ENCODE measurements at regions not wholly inside any gene's neighbourhood (a gene's known extent, or its start where the extent isn't known, plus 50 kb on each side); places are given as distances from the start of the nearest gene placed in this dataset.

DNA sequence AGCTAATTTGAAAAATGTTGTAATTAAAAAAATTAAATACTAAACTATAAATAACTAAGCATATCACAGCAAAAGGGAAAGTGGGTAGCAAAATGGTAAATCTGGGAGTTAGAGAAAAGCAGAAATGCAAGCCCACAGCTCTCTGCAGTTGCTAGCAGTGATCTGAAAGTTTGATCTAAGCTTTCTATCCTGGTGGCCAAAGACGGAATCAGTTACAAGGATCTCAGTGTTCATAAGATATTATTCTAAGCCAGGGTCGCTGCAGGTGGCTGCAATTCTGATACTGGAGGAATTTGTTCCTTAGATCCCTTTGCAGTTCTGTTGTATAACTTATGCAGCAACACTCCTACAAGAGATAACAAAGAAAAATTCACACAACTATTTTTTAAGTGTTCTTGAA lies 363.7 kb downstream of the SETD4 start:
- whole genome bisulfite sequencing, 5 donors, result 49 to 59% (median 57%) methylated on average over 2 of the region's 2 CpGs
- no peak overlapping the region for H3K27ac ChIP-seq
- no peaks in the 10 kb centered on the region for H3K36me3 ChIP-seq
- TF ChIP-seq, protein P1, sequence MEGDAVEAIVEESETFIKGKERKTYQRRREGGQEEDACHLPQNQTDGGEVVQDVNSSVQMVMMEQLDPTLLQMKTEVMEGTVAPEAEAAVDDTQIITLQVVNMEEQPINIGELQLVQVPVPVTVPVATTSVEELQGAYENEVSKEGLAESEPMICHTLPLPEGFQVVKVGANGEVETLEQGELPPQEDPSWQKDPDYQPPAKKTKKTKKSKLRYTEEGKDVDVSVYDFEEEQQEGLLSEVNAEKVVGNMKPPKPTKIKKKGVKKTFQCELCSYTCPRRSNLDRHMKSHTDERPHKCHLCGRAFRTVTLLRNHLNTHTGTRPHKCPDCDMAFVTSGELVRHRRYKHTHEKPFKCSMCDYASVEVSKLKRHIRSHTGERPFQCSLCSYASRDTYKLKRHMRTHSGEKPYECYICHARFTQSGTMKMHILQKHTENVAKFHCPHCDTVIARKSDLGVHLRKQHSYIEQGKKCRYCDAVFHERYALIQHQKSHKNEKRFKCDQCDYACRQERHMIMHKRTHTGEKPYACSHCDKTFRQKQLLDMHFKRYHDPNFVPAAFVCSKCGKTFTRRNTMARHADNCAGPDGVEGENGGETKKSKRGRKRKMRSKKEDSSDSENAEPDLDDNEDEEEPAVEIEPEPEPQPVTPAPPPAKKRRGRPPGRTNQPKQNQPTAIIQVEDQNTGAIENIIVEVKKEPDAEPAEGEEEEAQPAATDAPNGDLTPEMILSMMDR (IDR thresholded peaks at IDR 0.05 in 8 of 11, conservative IDR thresholded peaks at IDR 0.05 in 3 of 11), result no peak
- no peak for TF ChIP-seq POLR2AphosphoS5 (IDR thresholded peaks at IDR 0.05)
- TF ChIP-seq POLR2A (IDR thresholded peaks at IDR 0.05), result no peak
- no peak for DNase-seq
- H3K4me1 ChIP-seq, result peaks cover 4 to 13% (median 6%) of the 10 kb centered on the region in 6 donors
- intact Hi-C loops (cut with DNase I; ENCODE audit: low total_unique reads), result no loop called here
- no peak overlapping the region for H3K4me3 ChIP-seq
- H3K9me3 ChIP-seq, result no peaks in the 10 kb centered on the region
- H3K27me3 ChIP-seq (replicated peaks in 1 of 7), result peaks cover 0 to 42% (median 0%) of the 10 kb centered on the region in 7 donors

DNA sequence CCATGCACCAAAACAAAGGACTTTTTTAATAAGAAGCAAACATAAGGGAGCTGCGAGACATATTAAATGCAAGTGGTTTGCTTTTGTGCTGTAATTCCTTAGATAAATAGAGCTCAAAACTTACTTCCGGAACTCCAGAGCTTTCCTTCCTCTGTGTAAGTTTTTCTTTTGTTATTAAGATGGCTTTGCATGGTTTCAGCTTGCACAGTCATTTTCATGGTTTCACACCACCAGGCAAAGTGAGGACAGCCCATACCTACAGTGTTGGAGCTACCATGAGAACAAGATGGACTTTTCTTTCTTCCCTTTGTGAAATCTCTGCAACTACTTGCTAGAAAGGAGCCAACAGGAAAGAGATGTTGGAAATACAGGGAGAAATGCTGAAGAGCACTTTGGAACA lies 368.0 kb downstream of the SETD4 start:
- 76 to 92% (median 89%) methylated on average over 2 of the region's 2 CpGs for WGBS, 5 donors
- TF ChIP-seq, protein P1 (IDR thresholded peaks at IDR 0.05 in 8 of 11, conservative IDR thresholded peaks at IDR 0.05 in 3 of 11), result no peak
- TF ChIP-seq POLR2AphosphoS5 (IDR thresholded peaks at IDR 0.05) (no peak), POLR2A (IDR thresholded peaks at IDR 0.05) (no peak)
- no peaks in the 10 kb centered on the region for H3K36me3 ChIP-seq
- no peak for DNase-seq
- H3K9me3 ChIP-seq, result peaks cover 0 to 4% (median 0%) of the 10 kb centered on the region in 8 donors
- intact Hi-C loops (cut with DNase I; ENCODE audit: low total_unique reads), result no loop called here
- peaks cover 0 to 49% (median 0%) of the 10 kb centered on the region in 7 donors for H3K27me3 ChIP-seq (replicated peaks in 1 of 7)
- H3K4me1 ChIP-seq, result peaks cover under 1 to 7% (median 3%) of the 10 kb centered on the region in 6 donors
- no peak overlapping the region for H3K4me3 ChIP-seq
- H3K27ac ChIP-seq, result no peak overlapping the region

DNA sequence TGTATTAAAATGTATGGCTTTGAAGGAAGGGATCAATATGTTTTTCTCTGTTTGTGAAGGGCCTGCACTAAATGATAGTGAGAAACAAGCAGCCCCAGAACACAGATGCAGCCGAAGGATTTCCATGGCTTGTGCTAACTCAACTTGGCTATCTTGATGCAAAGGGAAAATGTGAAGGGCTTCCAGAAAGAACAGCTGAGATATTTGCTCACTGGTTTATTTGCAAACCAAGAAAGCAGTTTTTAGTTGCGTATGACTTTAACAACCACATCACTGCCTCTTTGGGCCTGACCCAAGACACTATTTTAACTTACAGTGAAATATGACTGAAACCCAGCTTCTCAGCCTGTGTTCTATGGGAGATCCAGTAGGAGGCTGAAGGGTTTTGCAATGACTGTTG lies 369.9 kb downstream of the SETD4 start:
- Histone ChIP-seq H3K27ac (no peak overlapping the region), H3K4me3 (no peak overlapping the region), H3K4me1 (no peaks in the 10 kb centered on the region), H3K36me3 (no peaks in the 10 kb centered on the region), H3K27me3 (replicated peaks in 1 of 7) (peaks cover 0 to 51% (median 0%) of the 10 kb centered on the region in 7 donors), H3K9me3 (peaks cover 0 to 4% (median 0%) of the 10 kb centered on the region in 8 donors)
- DNase-seq, result no peak
- WGBS, 5 donors, result 84 to 97% (median 96%) methylated on average over 2 of the region's 2 CpGs
- intact Hi-C loops (cut with DNase I; ENCODE audit: low total_unique reads), result no loop called here
- TF ChIP-seq POLR2AphosphoS5 (IDR thresholded peaks at IDR 0.05) (no peak), POLR2A (IDR thresholded peaks at IDR 0.05) (no peak)
- TF ChIP-seq, protein P1 (IDR thresholded peaks at IDR 0.05 in 8 of 11, conservative IDR thresholded peaks at IDR 0.05 in 3 of 11), result no peak

DNA sequence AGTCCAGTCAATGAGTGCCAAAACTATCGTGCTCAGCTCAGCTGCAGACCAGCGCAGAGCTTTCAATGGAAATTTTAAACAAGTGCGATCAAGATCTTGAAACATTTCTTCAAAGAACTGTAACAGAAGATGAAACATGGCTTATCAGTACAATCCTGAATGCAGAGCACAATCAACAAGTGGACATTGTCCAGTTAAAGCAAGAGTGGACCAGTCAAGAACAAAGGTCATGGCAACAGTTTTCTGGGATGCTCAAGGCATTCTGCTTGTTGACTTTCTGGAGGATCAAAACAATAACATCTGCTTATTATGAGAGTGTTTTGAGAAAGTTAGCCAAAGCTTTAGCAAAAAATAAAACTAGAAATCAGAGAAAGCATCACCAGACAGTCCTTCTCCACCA lies 374.2 kb downstream of the SETD4 start:
- intact Hi-C loops (cut with DNase I; ENCODE audit: low total_unique reads), result no loop called here
- no peak for DNase-seq
- Histone ChIP-seq H3K4me1 (no peaks in the 10 kb centered on the region), H3K36me3 (no peaks in the 10 kb centered on the region), H3K4me3 (no peak overlapping the region), H3K9me3 (peaks cover 0 to 3% (median 0%) of the 10 kb centered on the region in 8 donors), H3K27me3 (replicated peaks in 1 of 7) (peaks cover 0 to 46% (median 0%) of the 10 kb centered on the region in 7 donors), H3K27ac (no peak overlapping the region)
- 29 to 95% (median 81%) methylated on average over 3 of the region's 3 CpGs for WGBS, 5 donors
- TF ChIP-seq, protein P1 (IDR thresholded peaks at IDR 0.05 in 8 of 11, conservative IDR thresholded peaks at IDR 0.05 in 3 of 11), result no peak
- TF ChIP-seq POLR2A (IDR thresholded peaks at IDR 0.05) (no peak), POLR2AphosphoS5 (IDR thresholded peaks at IDR 0.05) (no peak)

All from spleen (tissue), 11 donors.